Kidney (tissue), 13 donors: ENCODE measurements at regions not wholly inside any gene's neighbourhood (a gene's known extent, or its start where the extent isn't known, plus 50 kb on each side); places are given as distances from the start of the nearest gene placed in this dataset.

Source experiments
- DNase-seq, 5 donors: peaks; one replicate each; pipeline ENCODE4 v3.0.0-alpha.2; 2013 to 2020
- FAIRE-seq: peaks from 2 replicates; lab custom pipeline; 2012; peaks lifted over from hg19 to GRCh38; lab: Jason Lieb, UNC
- H3K27ac ChIP-seq, 2 donors: one replicate each; pipeline ENCODE4 v1.7.0; 2013; ENCODE audit warnings: low read depth in 2 of 2, low read length in 2 of 2, inconsistent platforms in 1 of 2
- H3K27me3 ChIP-seq: one replicate; pipeline ENCODE4 v1.7.1; 2013; ENCODE audit warnings: low read length, inconsistent platforms; ENCODE audit not compliant: control insufficient read depth, insufficient read depth
- H3K36me3 ChIP-seq, 3 donors: one replicate each; pipeline versions ENCODE4 v1.7.0 to v1.7.1; 2013; ENCODE audit warnings: low read length in 3 of 3, control low read depth in 1 of 3, inconsistent platforms in 1 of 3; ENCODE audit not compliant: insufficient read depth in 3 of 3, control insufficient read depth in 2 of 3
- H3K4me1 ChIP-seq, 3 donors: one replicate each; pipeline versions ENCODE4 v1.7.0 to v1.7.1; 2013; ENCODE audit warnings: low read length in 3 of 3, inconsistent platforms in 1 of 3, low read depth in 1 of 3; ENCODE audit not compliant: control insufficient read depth in 2 of 3, insufficient read depth in 2 of 3
- H3K4me3 ChIP-seq, 3 donors: one replicate each; pipeline versions ENCODE4 v1.7.0 to v1.8.1; 2013; ENCODE audit warnings: low read length in 3 of 3, control low read depth in 1 of 3, inconsistent platforms in 1 of 3
- H3K9ac ChIP-seq, 3 donors: one replicate each; pipeline versions ENCODE4 v1.7.0 to v1.7.1; 2013; ENCODE audit warnings: low read length in 3 of 3, control low read depth in 1 of 3, inconsistent platforms in 1 of 3
- H3K9me3 ChIP-seq, 3 donors: one replicate each; pipeline versions ENCODE4 v1.7.0 to v1.7.1; 2013; ENCODE audit warnings: low read length in 3 of 3, control low read depth in 1 of 3, inconsistent platforms in 1 of 3; ENCODE audit not compliant: control insufficient read depth in 2 of 3, insufficient read depth in 1 of 3
- CTCF ChIP-seq: IDR thresholded peaks from 3 replicates; pipeline ENCODE4 v1.5.1; 2012; ENCODE audit warnings: mild to moderate bottlenecking, moderate library complexity, borderline replicate concordance; ENCODE audit not compliant: insufficient read depth; ENCODE audit errors: extremely low read depth
- intact Hi-C: fragments of 100-400 bp; cut with DNase I; formaldehyde crosslinking; loops from one replicate; pipeline ENCODE4 v1.11.1; 2022
- donor health status: control.
- donor health status: control.
- donor health status: control.
- donor health status: control.
- donor health status: control.
- donor health status: DM: yes; HTN: yes; CAD: no.
- donor health status: Normal renal cell carcinoma (clear cell type).

- no peak for TF ChIP-seq CTCF
- Histone ChIP-seq H3K4me3 (no peak overlapping the region), H3K27me3 (no peaks in the 10 kb centered on the region), H3K27ac (no peak overlapping the region), H3K9ac (no peak overlapping the region), H3K9me3 (no peaks in the 10 kb centered on the region), H3K4me1 (no peaks in the 10 kb centered on the region), H3K36me3 (no peaks in the 10 kb centered on the region)
- FAIRE-seq, result no peak
- peak in 3 of 5 donors; percentile 3 to 38 (median 10) for DNase-seq
- intact Hi-C loops, result no loop called here
Measured at GRCh38 chr2:139477618-139478017, 697.4 kb upstream of the NXPH2 start.

- intact Hi-C loops, result no loop called here
- no peak for TF ChIP-seq CTCF
- no peaks in the 10 kb centered on the region for H3K27me3 ChIP-seq
- H3K9ac ChIP-seq, result no peak overlapping the region
- H3K4me3 ChIP-seq, result no peak overlapping the region
- no peaks in the 10 kb centered on the region for H3K36me3 ChIP-seq
- H3K27ac ChIP-seq, result no peak overlapping the region
- DNase-seq, result no peak
- H3K9me3 ChIP-seq, result no peaks in the 10 kb centered on the region
- FAIRE-seq, result no peak
- no peaks in the 10 kb centered on the region for H3K4me1 ChIP-seq
Measured at GRCh38 chr2:139469985-139470384, 689.8 kb upstream of the NXPH2 start.

- H3K9me3 ChIP-seq, result no peaks in the 10 kb centered on the region
- FAIRE-seq (no peak), DNase-seq (no peak)
- H3K27ac ChIP-seq, result no peak overlapping the region
- H3K27me3 ChIP-seq, result no peaks in the 10 kb centered on the region
- no peaks in the 10 kb centered on the region for H3K4me1 ChIP-seq
- no peaks in the 10 kb centered on the region for H3K36me3 ChIP-seq
- intact Hi-C loops, result no loop called here
- H3K9ac ChIP-seq, result no peak overlapping the region
- H3K4me3 ChIP-seq, result no peak overlapping the region
- no peak for TF ChIP-seq CTCF
Measured at GRCh38 chr2:139465789-139466188, 685.6 kb upstream of the NXPH2 start.

- H3K27me3 ChIP-seq, result no peaks in the 10 kb centered on the region
- H3K4me1 ChIP-seq, result no peaks in the 10 kb centered on the region
- no peaks in the 10 kb centered on the region for H3K36me3 ChIP-seq
- no peak overlapping the region for H3K27ac ChIP-seq
- H3K4me3 ChIP-seq, result no peak overlapping the region
- DNase-seq, result no peak
- no peak for FAIRE-seq
- intact Hi-C loops, result no loop called here
- no peak for TF ChIP-seq CTCF
- H3K9me3 ChIP-seq, result peaks cover 0 to 4% (median 1%) of the 10 kb centered on the region in 3 donors
- no peak overlapping the region for H3K9ac ChIP-seq
Measured at GRCh38 chr2:139457873-139458272, 677.7 kb upstream of the NXPH2 start.
